PC-3 (cell line): ENCODE measurements at regions not wholly inside any gene's neighbourhood (a gene's known extent, or its start where the extent isn't known, plus 50 kb on each side); places are given as distances from the start of the nearest gene placed in this dataset.

Experiments
- ATAC-seq: fragments of 200-7000 bp; cut with Tn5 transposase; 2 replicates; pipeline ENCODE4 v1.9.1; 2020; ENCODE audit warnings: mild to moderate bottlenecking, moderate library complexity
- BruUV-seq: library from RNA; stranded (reverse); fragments of 400-500 nt; replicated peaks from 2 replicates; lab custom pipeline; 2021; lab: Mats Ljungman, UMichigan
- CTCF ChIA-PET: fragments of 300-600 bp; sonication (Branson Sonifier 250); formaldehyde crosslinking; loops from one replicate; lab custom pipeline; 2022; ENCODE audit warnings: antibody characterized with exemption; lab: Charles Lee
- POLR2A ChIA-PET: fragments of 300-600 bp; sonication (Branson Sonifier 250); formaldehyde crosslinking; loops from one replicate; lab custom pipeline; 2022; ENCODE audit warnings: antibody characterized with exemption; ENCODE audit not compliant: unreplicated experiment; lab: Charles Lee
- DNase-seq: peaks from one replicate; pipeline ENCODE4 v3.0.0-alpha.2; 2015
- H2AFZ ChIP-seq: fragments of 300-600 bp; sonication (generic); 2 replicates; pipeline ENCODE4 v1.6.0; 2016; ENCODE audit warnings: antibody characterized with exemption, low read length
- H3F3A ChIP-seq: fragments of 300-600 bp; sonication (generic); one replicate; pipeline ENCODE4 v1.6.0; 2017; ENCODE audit warnings: antibody characterized with exemption, low read length, control low read depth, mild to moderate bottlenecking; ENCODE audit not compliant: unreplicated experiment
- H3K27ac ChIP-seq: fragments of 300-600 bp; sonication (generic); 2 replicates; pipeline ENCODE4 v1.5.1; 2016; ENCODE audit warnings: mild to moderate bottlenecking, low read length
- H3K27me3 ChIP-seq: fragments of 300-600 bp; sonication (generic); 2 replicates; pipeline ENCODE4 v1.6.1; 2016; ENCODE audit warnings: low read length, mixed read lengths
- H3K36me3 ChIP-seq: fragments of 300-600 bp; sonication (generic); 2 replicates; pipeline ENCODE4 v1.6.1; 2016; ENCODE audit warnings: low read depth, mixed run types, low read length, mixed read lengths
- H3K4me1 ChIP-seq: fragments of 300-600 bp; sonication (generic); 2 replicates; pipeline ENCODE4 v1.5.1; 2016; ENCODE audit warnings: low read length; ENCODE audit not compliant: insufficient read depth
- H3K4me2 ChIP-seq: fragments of 300-600 bp; sonication (generic); 2 replicates; pipeline ENCODE4 v1.6.0; 2016; ENCODE audit warnings: low read length
- H3K4me3 ChIP-seq: fragments of 300-600 bp; sonication (generic); 2 replicates; pipeline ENCODE4 v1.5.1; 2016; ENCODE audit warnings: mild to moderate bottlenecking, low read length, mixed read lengths
- H3K79me2 ChIP-seq: fragments of 300-600 bp; sonication (generic); 2 replicates; pipeline ENCODE4 v1.6.1; 2017; ENCODE audit warnings: low read length, mixed read lengths
- H3K9ac ChIP-seq: fragments of 300-600 bp; sonication (generic); 2 replicates; pipeline ENCODE4 v1.6.0; 2016; ENCODE audit warnings: mild to moderate bottlenecking, low read length
- H3K9me2 ChIP-seq: fragments of 300-600 bp; sonication (generic); replicated peaks from 2 replicates; pipeline ENCODE4 v1.6.1; 2016; ENCODE audit warnings: mixed run types, low read length, mixed read lengths
- H3K9me3 ChIP-seq: fragments of 300-600 bp; sonication (generic); 2 replicates; pipeline ENCODE4 v1.6.1; 2016; ENCODE audit warnings: low read length, mixed read lengths
- H4K20me1 ChIP-seq: fragments of 300-600 bp; sonication (generic); 2 replicates; pipeline ENCODE4 v1.6.1; 2016; ENCODE audit warnings: low read length, mixed read lengths
- EZH2 ChIP-seq: fragments of 300-600 bp; sonication (generic); IDR thresholded peaks from one replicate; pipeline ENCODE4 v1.6.1; 2017; ENCODE audit warnings: antibody characterized with exemption, mild to moderate bottlenecking, low read length; ENCODE audit not compliant: unreplicated experiment
- EZH2phosphoT487 ChIP-seq: fragments of 300-600 bp; sonication (generic); IDR thresholded peaks from 2 replicates; pipeline ENCODE4 v1.6.1; 2018; ENCODE audit warnings: mild to moderate bottlenecking, antibody characterized with exemption, low read length, borderline replicate concordance
- intact Hi-C: fragments of 100-400 bp; cut with micrococcal nuclease; formaldehyde crosslinking; loops from 2 replicates; pipeline ENCODE4 v1.9.0; 2023
- TF ChIP-seq, protein P1 (sequence below): fragments of 300-600 bp; sonication (generic); conservative IDR thresholded peaks from 2 replicates; pipeline ENCODE4 v1.5.1; 2017; ENCODE audit warnings: antibody characterized with exemption, low read depth, mild to moderate bottlenecking, low read length

DNA sequence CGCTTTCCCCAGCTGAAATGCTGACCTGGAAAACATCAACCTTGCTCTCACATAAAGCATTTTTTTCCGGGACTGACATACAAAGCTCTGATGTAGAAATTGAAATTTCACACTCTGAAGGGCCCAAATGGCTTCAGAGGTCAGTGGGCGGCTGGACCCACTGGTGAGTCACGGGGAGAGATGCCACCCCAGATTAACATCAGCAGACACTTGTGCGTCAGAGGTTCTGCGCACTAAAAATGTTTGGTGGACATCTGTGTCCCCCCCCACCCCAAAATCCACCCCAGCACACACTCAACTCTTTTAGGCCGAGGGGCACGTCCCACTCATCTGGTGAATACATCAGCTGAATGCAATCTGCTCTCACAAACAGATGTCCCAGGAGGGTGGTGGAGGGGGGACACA is 208.9 kb downstream of the ASB1 start:
- no peak overlapping the region for H3K9ac ChIP-seq
- H3K9me3 ChIP-seq, result no peaks in the 10 kb centered on the region
- no peak overlapping the region for H3K4me3 ChIP-seq
- H3F3A ChIP-seq, result no peaks in the 10 kb centered on the region
- ChIA-PET POLR2A (no interaction called here), CTCF (no interaction called here)
- intact Hi-C loops, result no loop called here
- BruUV-seq, result no TSS peak
- peaks cover 4% of the 10 kb centered on the region for H3K4me1 ChIP-seq
- no peaks in the 10 kb centered on the region for H3K36me3 ChIP-seq
- H3K4me2 ChIP-seq, result no peak overlapping the region
- H3K79me2 ChIP-seq, result no peaks in the 10 kb centered on the region
- H3K27ac ChIP-seq, result no peak overlapping the region
- H2AFZ ChIP-seq, result no peak overlapping the region
- no peaks in the 10 kb centered on the region for H4K20me1 ChIP-seq
- H3K27me3 ChIP-seq, result no peaks in the 10 kb centered on the region
- TF ChIP-seq, protein P1, sequence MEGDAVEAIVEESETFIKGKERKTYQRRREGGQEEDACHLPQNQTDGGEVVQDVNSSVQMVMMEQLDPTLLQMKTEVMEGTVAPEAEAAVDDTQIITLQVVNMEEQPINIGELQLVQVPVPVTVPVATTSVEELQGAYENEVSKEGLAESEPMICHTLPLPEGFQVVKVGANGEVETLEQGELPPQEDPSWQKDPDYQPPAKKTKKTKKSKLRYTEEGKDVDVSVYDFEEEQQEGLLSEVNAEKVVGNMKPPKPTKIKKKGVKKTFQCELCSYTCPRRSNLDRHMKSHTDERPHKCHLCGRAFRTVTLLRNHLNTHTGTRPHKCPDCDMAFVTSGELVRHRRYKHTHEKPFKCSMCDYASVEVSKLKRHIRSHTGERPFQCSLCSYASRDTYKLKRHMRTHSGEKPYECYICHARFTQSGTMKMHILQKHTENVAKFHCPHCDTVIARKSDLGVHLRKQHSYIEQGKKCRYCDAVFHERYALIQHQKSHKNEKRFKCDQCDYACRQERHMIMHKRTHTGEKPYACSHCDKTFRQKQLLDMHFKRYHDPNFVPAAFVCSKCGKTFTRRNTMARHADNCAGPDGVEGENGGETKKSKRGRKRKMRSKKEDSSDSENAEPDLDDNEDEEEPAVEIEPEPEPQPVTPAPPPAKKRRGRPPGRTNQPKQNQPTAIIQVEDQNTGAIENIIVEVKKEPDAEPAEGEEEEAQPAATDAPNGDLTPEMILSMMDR, result no peak
- no peak for TF ChIP-seq EZH2phosphoT487
- no peak for TF ChIP-seq EZH2
- ATAC-seq (no peak), DNase-seq (no peak)
- no peaks in the 10 kb centered on the region for H3K9me2 ChIP-seq

DNA sequence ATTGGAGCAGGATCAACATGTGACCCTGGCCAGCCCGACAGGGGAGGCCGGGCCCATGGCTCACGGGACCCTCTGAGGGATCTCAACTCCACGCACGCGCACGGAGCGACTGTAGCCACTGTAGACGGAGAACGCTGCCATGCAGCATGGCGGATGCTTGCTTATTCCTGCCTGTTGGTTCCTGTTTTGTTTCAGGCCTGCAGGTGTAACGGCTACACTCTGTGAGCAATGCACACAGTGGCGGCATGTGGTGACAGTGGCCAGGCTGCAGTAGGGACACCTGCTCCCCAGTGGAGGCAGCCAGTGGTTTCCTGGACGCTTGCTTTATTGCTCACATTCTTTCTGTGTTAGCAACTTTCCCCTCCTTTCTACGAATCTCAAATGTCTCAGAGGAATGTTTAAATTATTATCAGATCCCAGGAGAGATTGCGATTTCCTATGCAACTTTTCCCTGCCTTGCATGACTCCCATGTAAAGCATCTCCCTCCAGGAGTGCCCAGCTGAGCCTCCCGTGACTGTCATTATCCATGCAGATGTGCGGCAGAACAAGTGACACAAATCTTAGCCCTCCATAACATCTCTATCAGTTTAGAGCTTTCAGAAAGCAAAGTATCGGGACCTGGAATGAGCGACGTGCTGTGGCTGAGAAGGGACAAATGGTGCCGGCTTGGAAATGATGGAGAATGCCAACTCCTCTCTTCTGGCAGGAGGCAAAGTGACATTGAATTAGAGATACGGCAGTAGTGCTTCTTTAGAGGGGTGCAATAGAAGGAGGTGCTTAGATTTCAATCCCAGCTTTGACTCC is 209.7 kb downstream of the ASB1 start:
- CTCF ChIA-PET, result no interaction called here
- no TSS peak for BruUV-seq
- Histone ChIP-seq H3K9ac (no peak overlapping the region), H3K4me2 (no peak overlapping the region), H4K20me1 (no peaks in the 10 kb centered on the region), H3K4me3 (no peak overlapping the region), H3K9me2 (no peaks in the 10 kb centered on the region), H2AFZ (no peak overlapping the region), H3F3A (no peaks in the 10 kb centered on the region), H3K4me1 (peaks cover 4% of the 10 kb centered on the region), H3K36me3 (no peaks in the 10 kb centered on the region), H3K27ac (no peak overlapping the region), H3K27me3 (no peaks in the 10 kb centered on the region), H3K79me2 (no peaks in the 10 kb centered on the region), H3K9me3 (no peaks in the 10 kb centered on the region)
- ATAC-seq (peak; percentile 91), DNase-seq (peak; percentile 58)
- POLR2A ChIA-PET, result no interaction called here
- intact Hi-C loops, result no loop called here
- TF ChIP-seq EZH2phosphoT487, result no peak
- TF ChIP-seq, protein P1, result no peak
- TF ChIP-seq EZH2, result no peak
